CD4-positive, alpha-beta T cell treated with Interleukin-10 for 1 hour (primary cell): ENCODE measurements at regions not wholly inside any gene's neighbourhood (a gene's known extent, or its start where the extent isn't known, plus 50 kb on each side); places are given as distances from the start of the nearest gene placed in this dataset.

Source experiments
- DNase-seq: peaks from one replicate; pipeline ENCODE4 v3.0.0-alpha.2; 2020

GRCh38 chr3:22916933-22917332 is 286.2 kb upstream of the UBE2E2 start:
- no peak for DNase-seq

GRCh38 chr3:22920006-22920405 is 283.1 kb upstream of the UBE2E2 start:
- DNase-seq, result no peak

- no peak for DNase-seq
These were observed 280.8 kb upstream of the UBE2E2 start for GRCh38 chr3:22922317-22922716.

DNA sequence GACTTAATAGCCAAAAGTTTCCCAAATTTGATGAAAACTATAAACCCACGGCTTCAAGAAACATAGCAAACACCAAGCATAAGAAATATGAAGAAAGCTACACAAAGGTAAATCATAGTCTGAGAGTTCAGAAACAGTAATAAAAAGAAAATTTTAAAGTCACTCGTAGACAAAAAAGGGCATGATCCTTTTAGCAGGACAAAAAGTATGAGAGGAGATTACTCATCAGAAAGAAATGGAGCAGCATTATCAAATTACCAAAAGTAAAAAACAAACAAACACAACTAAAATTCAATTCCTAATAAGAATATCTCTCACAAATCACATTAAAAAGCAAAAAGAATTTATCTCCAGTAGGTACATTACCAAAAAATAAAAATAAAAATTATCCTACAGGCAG is 279.4 kb upstream of the UBE2E2 start:
- no peak for DNase-seq

DNA sequence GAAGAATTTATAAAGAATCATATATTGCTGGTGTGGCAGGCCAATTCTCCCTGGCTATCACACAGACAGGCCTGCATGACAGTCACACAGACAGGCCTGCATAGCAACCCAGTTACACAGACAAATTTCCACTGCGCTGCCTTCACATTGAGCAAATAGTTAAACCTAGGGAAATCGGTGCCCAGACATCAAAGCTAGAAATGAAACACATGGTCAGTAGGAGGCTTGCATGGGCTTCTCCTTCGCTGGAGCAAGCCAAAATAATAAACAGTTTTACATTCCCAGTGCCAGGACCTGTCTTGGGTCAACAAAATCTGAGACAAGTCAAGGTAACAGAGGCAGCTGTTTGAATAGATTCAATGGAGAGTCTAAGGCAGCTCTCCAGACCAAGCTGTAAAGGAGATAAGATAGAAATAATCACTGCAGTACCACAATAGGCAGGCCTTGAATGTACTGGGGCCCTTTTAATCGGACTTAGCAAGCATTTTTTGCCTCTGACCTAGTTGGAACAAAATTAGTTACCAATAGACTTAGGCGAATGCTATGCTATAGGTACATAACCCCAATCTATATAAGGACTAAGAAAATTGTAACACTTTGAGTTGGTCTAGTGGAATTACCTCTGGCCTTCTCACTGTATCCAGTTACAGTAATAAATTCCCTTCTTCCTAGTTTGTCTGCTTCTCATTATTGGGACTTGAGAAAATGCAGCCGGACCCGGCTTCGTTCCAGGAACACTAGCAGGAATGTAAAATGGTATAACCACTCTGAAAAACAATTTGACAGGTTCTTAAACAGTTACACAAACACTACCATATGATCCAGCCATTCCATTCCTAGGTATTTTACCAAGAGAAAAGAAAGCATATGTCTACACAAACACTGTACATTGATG is 274.7 kb upstream of the UBE2E2 start:
- no peak for DNase-seq

DNA sequence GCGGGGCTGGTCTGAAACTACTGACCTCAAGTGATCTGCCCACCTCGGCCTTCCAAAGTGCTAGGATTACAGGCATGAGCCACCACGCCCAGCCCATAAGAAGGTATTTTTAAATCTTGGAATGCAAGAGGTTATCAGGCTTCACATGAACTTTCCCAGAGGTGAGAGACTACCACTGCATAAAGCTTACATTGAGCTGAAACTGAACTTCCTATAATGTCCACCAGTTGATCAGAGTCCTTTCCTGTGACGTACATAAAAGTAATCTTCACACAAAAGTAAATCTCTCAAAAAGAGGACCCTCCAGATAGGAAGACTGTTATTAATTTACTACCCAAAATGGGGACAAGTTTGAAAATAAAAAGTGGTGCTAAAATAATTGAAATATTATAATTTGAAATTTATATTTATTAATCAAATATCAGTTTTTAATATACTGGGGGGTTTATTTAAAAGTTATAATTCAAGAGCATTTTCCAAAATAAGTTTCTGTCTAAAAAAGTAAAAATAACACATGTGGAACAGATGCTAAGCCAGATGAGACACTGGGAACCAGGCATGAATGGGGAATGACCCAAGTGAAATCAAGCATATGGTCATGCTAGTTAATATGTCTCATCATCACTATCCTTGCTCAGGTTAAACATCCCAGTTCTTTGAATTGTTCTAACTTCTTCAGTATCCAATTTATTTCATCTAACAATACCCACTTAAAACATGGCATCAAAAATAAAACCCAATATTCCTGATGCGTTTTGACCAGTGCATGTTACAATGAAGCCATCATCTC is 269.9 kb upstream of the UBE2E2 start:
- DNase-seq, result no peak

- no peak for DNase-seq
These were observed 269.3 kb upstream of the UBE2E2 start for GRCh38 chr3:22933841-22934116.

GRCh38 chr3:22935040-22935439 is 268.1 kb upstream of the UBE2E2 start:
- no peak for DNase-seq

DNA sequence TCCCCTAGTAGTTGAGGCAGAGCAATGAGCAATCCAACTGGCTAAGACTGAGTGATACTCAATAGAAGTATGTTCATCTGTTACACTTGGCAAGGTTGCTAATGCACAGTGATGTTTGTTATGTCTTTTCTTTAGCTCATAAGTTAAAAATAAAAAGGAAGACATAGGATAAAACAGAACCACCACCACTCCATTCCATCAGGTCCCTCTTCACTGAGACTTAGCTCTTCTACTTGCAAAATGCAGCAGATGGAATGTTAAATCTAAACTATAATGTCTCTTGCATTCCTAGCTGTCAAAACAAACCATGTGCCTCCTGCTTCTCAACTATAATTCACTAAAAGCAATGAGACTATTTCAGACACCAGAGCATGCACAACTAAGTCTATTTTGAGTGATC is 265.6 kb upstream of the UBE2E2 start:
- DNase-seq, result no peak

DNA sequence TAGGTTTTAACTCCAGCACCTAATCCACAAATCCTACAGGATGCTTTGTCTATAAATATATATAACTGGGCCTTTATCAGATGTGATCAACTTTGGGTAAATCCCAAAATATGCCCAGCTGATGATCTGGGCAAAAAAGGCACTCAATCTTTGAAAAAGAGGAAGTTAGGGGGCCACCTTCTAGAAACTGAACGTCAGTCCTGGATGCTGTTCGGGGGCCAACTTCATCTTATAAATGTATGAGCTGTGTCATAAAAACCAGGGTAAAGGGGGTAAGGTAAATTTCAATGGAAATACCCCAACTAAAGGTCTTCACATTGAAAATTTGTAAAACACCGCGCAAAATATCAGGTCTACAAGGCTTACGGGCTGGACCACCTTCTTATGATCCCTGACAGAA is 264.4 kb upstream of the UBE2E2 start:
- DNase-seq, result no peak

DNA sequence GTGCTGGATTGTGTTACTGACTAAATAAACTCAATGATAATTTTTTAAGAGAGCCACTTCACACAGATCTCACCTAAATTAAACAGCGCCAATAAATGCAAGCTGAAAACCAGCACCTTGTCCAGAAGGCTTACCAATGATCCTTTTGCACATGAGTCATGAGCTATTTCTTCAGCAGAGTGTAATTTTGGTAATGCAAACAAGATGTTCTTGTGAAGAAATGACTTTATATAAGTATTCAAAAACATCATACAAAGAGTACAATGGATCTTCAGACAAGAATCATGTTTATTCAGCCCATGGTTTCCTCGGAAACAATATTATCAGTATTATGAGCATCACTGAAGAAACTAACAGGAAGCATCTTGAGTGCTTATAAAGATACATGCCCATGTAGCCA is 263.8 kb upstream of the UBE2E2 start:
- DNase-seq, result no peak

- no peak for DNase-seq
These were observed 262.8 kb upstream of the UBE2E2 start for GRCh38 chr3:22940285-22940684.

DNA sequence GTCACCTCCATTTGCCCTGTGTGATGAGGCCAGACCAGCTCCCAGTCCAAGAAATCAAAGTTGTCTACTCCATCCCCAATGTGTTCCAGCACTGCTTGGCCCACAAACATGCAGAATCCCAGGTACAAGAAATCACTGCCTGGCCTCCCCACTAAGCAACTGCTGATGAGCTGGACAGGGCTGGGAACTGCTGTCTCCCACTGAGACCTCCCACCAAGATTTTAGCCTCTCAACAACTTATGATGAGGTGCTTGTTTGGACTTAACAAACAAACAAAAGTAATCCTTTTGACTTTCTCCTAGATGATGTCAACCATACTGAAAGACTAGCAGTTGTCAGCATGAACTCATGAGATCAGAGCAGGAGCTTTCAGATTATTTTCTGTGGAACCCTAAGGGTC is 260.1 kb upstream of the UBE2E2 start:
- DNase-seq, result no peak

DNA sequence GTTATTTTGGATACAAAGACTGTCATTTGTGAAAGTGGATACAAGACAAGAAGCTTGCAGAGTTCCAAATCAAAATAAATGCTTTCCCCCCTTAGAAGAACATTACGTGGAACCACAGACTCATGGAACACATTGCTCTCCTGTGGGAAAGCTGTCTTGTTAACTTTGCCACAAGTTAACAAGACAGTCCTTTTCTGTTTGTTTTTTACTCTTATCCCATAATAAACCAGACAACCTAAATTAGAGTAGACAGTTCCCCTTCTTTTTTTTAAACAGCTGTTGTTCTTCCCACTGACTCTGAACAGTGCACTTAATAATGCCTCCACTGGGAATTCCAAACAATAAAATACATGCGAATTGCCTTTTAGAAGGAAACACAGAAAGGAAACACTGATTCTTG is 255.3 kb upstream of the UBE2E2 start:
- no peak for DNase-seq

DNA sequence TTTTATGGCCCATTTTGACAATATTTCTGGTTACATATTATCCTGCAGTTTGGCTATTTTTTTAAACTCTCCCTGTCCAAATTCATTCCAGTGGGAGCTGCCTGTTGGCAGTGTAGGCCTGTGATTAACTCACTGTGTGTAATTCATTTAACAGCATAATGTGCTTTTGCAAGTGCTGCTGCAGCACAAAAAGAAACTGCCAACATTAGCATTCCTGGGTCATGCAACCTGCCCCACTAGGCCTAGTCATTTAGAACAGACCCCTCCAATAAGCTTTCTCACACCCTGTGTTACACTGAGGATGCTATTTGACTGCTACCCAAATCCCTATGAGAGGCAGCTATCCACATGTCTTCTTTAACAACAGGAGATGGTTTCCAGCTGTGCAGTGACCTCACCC is 251.2 kb upstream of the UBE2E2 start:
- no peak for DNase-seq

- DNase-seq, result no peak
These were observed 250.3 kb upstream of the UBE2E2 start for GRCh38 chr3:22952860-22953259.

GRCh38 chr3:22959593-22959992 is 243.5 kb upstream of the UBE2E2 start:
- no peak for DNase-seq

GRCh38 chr3:22960105-22960984 is 242.8 kb upstream of the UBE2E2 start:
- no peak for DNase-seq

DNA sequence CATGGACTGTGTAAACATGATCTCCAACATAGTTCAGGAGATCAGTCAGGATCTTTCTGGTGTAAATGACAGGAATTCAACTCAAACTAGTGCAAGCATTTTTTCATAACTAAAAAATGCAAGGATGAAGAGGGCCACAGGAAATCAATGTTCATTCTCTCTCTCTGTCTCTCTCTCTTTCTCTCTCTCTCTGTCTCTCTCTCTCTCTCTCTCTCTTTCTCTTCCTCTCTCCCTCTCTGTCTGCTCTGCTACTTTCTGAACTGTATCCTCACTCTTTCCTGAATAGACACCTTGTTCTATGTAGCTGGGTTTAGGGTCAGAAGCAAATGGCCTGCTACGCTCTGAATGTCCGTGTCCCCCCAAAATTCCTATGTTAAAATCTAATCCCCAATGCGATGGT is 240.9 kb upstream of the UBE2E2 start:
- DNase-seq, result no peak

GRCh38 chr3:22966349-22966748 is 236.8 kb upstream of the UBE2E2 start:
- DNase-seq, result no peak

DNA sequence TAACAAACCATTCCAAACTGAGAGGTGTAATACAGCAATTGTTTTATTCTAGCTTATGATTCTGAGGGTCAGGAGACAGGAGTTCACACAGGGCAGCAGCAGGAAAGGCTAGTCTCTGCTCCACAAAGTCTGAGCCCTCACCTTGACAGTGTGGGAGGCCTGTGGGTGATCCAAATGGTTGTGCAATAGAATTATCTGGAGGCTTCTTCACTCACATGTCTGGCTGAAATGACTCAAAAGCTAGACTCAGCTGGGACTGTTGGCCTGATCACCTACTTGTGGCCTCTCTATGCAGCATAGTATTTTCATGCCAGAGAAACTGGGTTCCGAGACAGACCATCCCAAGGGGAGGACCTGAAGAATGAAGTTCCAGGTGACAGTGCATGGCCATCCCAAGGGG is 233.9 kb upstream of the UBE2E2 start:
- no peak for DNase-seq

DNA sequence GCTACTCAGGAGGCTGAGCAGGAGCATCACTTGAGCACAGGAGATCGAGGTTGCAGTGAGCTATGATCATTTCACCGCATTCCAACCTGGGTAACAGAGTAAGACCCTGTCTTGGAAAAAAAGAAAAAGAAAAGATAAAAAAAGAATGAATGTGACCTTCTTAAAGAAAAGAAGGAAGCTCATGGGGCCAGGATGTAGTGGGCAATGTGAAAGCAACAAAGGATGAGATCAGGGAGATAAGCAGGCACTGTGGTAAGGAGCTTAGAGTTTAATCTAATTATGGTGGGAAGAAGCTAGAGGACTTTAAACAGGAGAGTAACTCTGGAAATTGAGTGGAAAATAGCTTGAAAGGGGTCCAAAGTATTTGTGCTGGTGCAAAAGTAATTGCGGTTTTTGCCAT is 231.6 kb upstream of the UBE2E2 start:
- no peak for DNase-seq

DNA sequence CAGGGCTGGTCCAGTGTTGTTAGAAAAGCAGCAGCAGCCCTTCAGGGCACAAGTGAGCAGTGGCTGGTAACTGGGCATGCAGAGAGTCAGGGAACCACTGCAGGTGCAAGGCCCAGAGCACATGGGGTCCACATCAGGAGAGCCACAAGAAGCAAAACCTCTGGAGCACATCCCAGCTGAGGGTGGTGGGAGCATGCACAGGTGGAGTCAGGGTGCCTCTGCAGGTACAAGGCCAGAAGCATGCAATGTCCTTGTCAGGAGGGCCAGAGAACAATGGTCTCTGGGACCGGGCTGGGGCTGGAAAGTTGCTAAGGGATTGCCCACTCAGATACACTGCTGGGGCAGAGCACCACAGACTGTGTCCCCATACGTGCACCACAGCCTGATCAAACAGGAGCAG is 226.1 kb upstream of the UBE2E2 start:
- no peak for DNase-seq
